SK-N-SH treated with all-trans-retinoic acid at 6 μM for 48 hours (cell line): ENCODE measurements at regions not wholly inside any gene's neighbourhood (a gene's known extent, or its start where the extent isn't known, plus 50 kb on each side); places are given as distances from the start of the nearest gene placed in this dataset.

ENCODE experiments used
- ATAC-seq: fragments of 200-7000 bp; cut with Tn5 transposase; 3 replicates; pipeline ENCODE4 v1.9.1; 2020; ENCODE audit warnings: mild to moderate bottlenecking, moderate library complexity
- ARNTL ChIP-seq: fragments of 450-650 bp; formaldehyde crosslinking; IDR thresholded peaks from 2 replicates; pipeline ENCODE4 v1.5.0; 2020; ENCODE audit warnings: low read depth, mild to moderate bottlenecking, moderate library complexity, borderline replicate concordance
- BACH2 ChIP-seq: fragments of 250-450 bp; sonication (Bioruptor Pico); IDR thresholded peaks from 2 replicates; pipeline ENCODE4 v1.9.0; 2021; ENCODE audit warnings: mild to moderate bottlenecking, borderline replicate concordance
- CSDC2 ChIP-seq: fragments of 250-450 bp; sonication (Bioruptor Pico); IDR thresholded peaks from 2 replicates; pipeline ENCODE4 v1.5.0; 2020; ENCODE audit warnings: mild to moderate bottlenecking, moderate library complexity
- GLIS3 ChIP-seq: fragments of 250-450 bp; sonication (Bioruptor Pico); IDR thresholded peaks from 2 replicates; pipeline ENCODE4 v1.5.0; 2020; ENCODE audit warnings: mild to moderate bottlenecking, moderate library complexity
- ISL1 ChIP-seq: fragments of 250-450 bp; sonication (Bioruptor Pico); IDR thresholded peaks from 2 replicates; pipeline ENCODE4 v2.1.2; 2022; ENCODE audit warnings: mild to moderate bottlenecking, moderate library complexity
- OSR1 ChIP-seq: fragments of 250-450 bp; sonication (Bioruptor Pico); IDR thresholded peaks from 2 replicates; pipeline ENCODE4 v1.8.0; 2022; ENCODE audit warnings: moderate library complexity, mild to moderate bottlenecking, inconsistent platforms
- PPARA ChIP-seq: fragments of 250-450 bp; sonication (Bioruptor Pico); IDR thresholded peaks from 2 replicates; pipeline ENCODE4 v1.5.0; 2020; ENCODE audit warnings: mild to moderate bottlenecking, borderline replicate concordance
- RARB ChIP-seq: fragments of 250-450 bp; sonication (Bioruptor Pico); IDR thresholded peaks from 2 replicates; pipeline ENCODE4 v1.8.0; 2021; ENCODE audit warnings: mild to moderate bottlenecking, moderate library complexity
- SNAI2 ChIP-seq: fragments of 250-450 bp; sonication (Bioruptor Pico); IDR thresholded peaks from 2 replicates; pipeline ENCODE4 v1.5.0; 2020; ENCODE audit warnings: mild to moderate bottlenecking, moderate library complexity
- TOX ChIP-seq: fragments of 250-450 bp; sonication (Bioruptor Pico); IDR thresholded peaks from 2 replicates; pipeline ENCODE4 v1.8.0; 2021; ENCODE audit warnings: mild to moderate bottlenecking, moderate library complexity, borderline replicate concordance
- ZC3H10 ChIP-seq: fragments of 250-450 bp; sonication (Bioruptor Pico); IDR thresholded peaks from 2 replicates; pipeline ENCODE4 v1.5.1; 2021; ENCODE audit warnings: mild to moderate bottlenecking, moderate library complexity
- ZFP3 ChIP-seq: fragments of 250-450 bp; sonication (Bioruptor Pico); IDR thresholded peaks from 2 replicates; pipeline ENCODE4 v1.5.0; 2020; ENCODE audit warnings: mild to moderate bottlenecking, moderate library complexity
- ZNF8 ChIP-seq: fragments of 450-650 bp; formaldehyde crosslinking; IDR thresholded peaks from 2 replicates; pipeline ENCODE4 v1.5.0; 2020; ENCODE audit warnings: mild to moderate bottlenecking, moderate library complexity
- TF ChIP-seq, protein P1 (sequence below): fragments of 250-450 bp; sonication (Bioruptor Pico); IDR thresholded peaks from 2 replicates; pipeline ENCODE4 v1.5.1; 2020; ENCODE audit warnings: low read depth, mild to moderate bottlenecking, moderate library complexity
- TF ChIP-seq, protein P2 (sequence below): fragments of 250-450 bp; sonication (Bioruptor Pico); IDR thresholded peaks from 2 replicates; pipeline ENCODE4 v1.8.0; 2021; ENCODE audit warnings: low read depth, mild to moderate bottlenecking, moderate library complexity, borderline replicate concordance
- TF ChIP-seq, protein P3 (sequence below): fragments of 250-450 bp; sonication (Bioruptor Pico); IDR thresholded peaks from 2 replicates; pipeline ENCODE4 v1.5.0; 2020; ENCODE audit warnings: mild to moderate bottlenecking, moderate library complexity
- TF ChIP-seq, protein P4 (sequence below): fragments of 250-450 bp; sonication (Bioruptor Pico); IDR thresholded peaks from 2 replicates; pipeline ENCODE4 v1.5.1; 2021; ENCODE audit warnings: mild to moderate bottlenecking, moderate library complexity

DNA sequence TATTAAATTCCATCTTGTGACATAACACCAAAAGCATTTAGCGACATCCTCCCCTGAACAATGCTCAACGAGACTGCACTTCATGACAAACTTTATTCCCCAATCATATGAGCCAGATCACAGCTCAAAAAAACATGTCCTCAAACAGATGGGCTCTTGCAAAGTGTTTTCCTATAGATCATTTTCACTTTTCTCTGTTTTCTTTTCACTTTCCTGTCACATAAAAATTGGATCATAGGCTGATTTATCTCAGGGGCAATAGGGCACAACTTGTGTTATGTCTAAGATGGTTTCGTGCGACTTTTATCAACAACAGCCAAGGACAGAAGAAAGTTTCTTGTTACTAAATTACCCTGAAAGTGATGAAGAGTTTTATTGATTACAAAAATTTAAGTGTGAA lies 206.1 kb downstream of the WDR11 start:
- TF ChIP-seq, protein P1, sequence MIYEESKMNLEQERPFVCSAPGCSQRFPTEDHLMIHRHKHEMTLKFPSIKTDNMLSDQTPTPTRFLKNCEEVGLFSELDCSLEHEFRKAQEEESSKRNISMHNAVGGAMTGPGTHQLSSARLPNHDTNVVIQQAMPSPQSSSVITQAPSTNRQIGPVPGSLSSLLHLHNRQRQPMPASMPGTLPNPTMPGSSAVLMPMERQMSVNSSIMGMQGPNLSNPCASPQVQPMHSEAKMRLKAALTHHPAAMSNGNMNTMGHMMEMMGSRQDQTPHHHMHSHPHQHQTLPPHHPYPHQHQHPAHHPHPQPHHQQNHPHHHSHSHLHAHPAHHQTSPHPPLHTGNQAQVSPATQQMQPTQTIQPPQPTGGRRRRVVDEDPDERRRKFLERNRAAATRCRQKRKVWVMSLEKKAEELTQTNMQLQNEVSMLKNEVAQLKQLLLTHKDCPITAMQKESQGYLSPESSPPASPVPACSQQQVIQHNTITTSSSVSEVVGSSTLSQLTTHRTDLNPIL (CRISPR knock-in tag): no peak
- TF ChIP-seq ISL1 (CRISPR knock-in tag): peak; percentile 45
- ATAC-seq: no peak

DNA sequence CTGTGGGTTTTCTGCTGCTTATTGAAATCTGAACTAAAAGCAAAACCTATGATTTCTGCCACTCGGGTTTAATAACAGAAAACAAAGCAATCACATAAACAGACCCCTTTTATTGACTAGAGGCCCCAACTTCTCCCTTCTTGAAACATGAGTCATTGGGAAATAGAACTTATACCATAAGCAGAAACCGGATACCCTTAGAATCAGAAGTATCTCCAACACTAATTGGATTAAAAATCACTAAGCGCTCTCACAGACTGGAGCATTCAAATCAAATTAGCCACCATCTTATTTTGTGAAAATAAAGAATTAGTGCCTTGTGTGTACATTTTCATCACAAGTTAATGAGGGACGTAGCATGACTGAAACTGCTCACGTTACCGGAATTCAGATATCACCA lies 206.9 kb downstream of the WDR11 start:
- TF ChIP-seq RARB: no peak
- TF ChIP-seq PPARA: no peak
- TF ChIP-seq CSDC2 (CRISPR knock-in tag): no peak
- TF ChIP-seq, protein P1 (CRISPR knock-in tag): peak; percentile 17; the same call in 1 of the 2 replicates
- no peak for TF ChIP-seq ARNTL (CRISPR knock-in tag)
- 0 out of 2 replicates have a peak, but pooled peaks have one; percentile 21 for TF ChIP-seq SNAI2
- no peak for TF ChIP-seq GLIS3 (CRISPR knock-in tag)
- peak; percentile 76 for TF ChIP-seq ISL1 (CRISPR knock-in tag)
- ATAC-seq: no peak

DNA sequence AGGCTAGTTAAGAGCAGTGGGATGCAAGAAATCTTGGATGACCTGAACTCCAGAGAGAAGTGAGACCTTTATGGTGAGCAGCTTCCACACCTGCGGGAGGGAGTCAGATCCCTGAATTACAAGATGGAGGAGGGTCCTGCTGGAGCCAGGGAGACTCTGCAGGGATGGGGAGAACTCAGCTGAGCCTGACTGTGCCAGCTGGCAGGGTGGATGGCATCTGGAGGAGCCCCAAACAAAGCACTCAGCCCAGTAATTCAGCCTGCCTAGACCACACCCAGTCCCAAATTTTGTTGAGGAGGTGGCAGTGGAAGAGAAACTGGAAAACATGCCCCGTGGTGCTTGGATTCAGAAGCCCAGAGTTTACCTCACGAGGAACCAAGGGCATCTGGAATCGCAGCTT lies 208.2 kb downstream of the WDR11 start:
- no peak for TF ChIP-seq PPARA
- TF ChIP-seq OSR1 (CRISPR knock-in tag): no peak
- no peak for TF ChIP-seq ISL1 (CRISPR knock-in tag)
- ATAC-seq: no peak

DNA sequence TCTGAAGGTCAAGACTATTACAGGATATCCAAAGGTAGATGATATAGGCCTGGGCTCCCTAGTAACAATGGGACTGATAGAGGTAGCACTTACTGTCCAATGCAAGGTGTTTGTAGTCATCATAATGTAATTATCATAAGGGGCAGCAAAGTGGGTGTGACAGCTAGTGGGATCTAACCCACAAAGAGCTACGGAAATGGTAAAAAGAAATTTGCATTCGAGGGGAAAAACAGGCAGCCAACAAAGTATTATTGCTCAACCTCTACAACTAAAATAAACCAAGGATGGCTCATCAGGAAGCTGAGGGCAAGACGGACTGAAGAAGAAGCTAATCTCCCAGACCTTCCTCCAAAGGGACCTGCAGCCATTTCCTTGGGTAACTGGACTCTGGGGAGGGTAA lies 211.0 kb downstream of the WDR11 start:
- no peak for ATAC-seq
- TF ChIP-seq TOX (CRISPR knock-in tag) (no peak), BACH2 (no peak), CSDC2 (CRISPR knock-in tag) (no peak), SNAI2 (no peak)
- TF ChIP-seq, protein P2, sequence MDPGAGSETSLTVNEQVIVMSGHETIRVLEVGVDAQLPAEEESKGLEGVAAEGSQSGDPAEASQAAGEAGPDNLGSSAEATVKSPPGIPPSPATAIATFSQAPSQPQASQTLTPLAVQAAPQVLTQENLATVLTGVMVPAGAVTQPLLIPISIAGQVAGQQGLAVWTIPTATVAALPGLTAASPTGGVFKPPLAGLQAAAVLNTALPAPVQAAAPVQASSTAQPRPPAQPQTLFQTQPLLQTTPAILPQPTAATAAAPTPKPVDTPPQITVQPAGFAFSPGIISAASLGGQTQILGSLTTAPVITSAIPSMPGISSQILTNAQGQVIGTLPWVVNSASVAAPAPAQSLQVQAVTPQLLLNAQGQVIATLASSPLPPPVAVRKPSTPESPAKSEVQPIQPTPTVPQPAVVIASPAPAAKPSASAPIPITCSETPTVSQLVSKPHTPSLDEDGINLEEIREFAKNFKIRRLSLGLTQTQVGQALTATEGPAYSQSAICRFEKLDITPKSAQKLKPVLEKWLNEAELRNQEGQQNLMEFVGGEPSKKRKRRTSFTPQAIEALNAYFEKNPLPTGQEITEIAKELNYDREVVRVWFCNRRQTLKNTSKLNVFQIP (CRISPR knock-in tag): no peak
- TF ChIP-seq, all 23 proteins: peak for 0

DNA sequence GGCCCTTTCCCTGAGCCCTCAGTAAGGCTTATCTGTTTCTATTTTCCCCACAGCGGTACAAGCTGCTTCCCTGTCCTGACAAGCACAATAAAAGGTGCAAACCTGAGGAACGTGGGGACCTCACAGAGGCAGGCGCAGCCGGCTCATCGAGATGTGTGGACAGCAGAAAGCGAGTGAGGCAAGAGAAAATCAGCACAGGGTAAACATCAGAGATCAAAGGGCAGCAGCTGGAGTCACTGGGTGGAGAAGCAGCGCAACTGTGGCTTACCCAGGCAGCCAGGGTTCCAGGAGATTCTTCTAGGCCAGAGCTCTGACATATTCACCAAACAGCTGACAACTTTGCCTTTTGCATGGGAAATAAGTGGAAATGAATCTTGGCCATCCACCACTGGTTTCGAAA lies 212.6 kb downstream of the WDR11 start:
- no peak for ATAC-seq

DNA sequence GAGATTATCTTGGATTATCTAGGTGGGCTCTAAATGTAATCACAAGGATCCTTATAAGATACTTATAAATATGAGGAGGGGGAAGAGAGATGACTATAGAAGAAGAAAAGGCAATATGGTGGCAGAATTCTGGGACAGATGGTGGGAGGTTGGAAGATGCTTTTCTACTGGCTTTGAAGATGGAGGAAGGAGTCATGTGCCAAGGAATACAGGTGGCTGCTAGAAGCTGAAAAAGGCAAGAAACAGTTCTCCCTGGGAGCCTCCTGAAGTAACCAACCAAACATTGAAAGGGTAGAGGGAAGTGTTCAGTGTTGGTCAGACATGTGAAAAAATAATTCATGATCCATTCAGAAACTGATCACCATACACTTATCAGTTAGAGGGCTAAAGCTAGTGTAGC lies 213.3 kb downstream of the WDR11 start:
- TF ChIP-seq, protein P3, sequence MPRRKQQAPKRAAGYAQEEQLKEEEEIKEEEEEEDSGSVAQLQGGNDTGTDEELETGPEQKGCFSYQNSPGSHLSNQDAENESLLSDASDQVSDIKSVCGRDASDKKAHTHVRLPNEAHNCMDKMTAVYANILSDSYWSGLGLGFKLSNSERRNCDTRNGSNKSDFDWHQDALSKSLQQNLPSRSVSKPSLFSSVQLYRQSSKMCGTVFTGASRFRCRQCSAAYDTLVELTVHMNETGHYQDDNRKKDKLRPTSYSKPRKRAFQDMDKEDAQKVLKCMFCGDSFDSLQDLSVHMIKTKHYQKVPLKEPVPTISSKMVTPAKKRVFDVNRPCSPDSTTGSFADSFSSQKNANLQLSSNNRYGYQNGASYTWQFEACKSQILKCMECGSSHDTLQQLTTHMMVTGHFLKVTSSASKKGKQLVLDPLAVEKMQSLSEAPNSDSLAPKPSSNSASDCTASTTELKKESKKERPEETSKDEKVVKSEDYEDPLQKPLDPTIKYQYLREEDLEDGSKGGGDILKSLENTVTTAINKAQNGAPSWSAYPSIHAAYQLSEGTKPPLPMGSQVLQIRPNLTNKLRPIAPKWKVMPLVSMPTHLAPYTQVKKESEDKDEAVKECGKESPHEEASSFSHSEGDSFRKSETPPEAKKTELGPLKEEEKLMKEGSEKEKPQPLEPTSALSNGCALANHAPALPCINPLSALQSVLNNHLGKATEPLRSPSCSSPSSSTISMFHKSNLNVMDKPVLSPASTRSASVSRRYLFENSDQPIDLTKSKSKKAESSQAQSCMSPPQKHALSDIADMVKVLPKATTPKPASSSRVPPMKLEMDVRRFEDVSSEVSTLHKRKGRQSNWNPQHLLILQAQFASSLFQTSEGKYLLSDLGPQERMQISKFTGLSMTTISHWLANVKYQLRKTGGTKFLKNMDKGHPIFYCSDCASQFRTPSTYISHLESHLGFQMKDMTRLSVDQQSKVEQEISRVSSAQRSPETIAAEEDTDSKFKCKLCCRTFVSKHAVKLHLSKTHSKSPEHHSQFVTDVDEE (CRISPR knock-in tag): no peak
- TF ChIP-seq, all 23 proteins: peak for 0
- ATAC-seq: no peak

More for the DNA sequence above, 212.6 kb downstream of the WDR11 start:
- TF ChIP-seq, protein P1 (CRISPR knock-in tag): no peak
- no peak for TF ChIP-seq SNAI2
- TF ChIP-seq ZFP3: no peak
- no peak for TF ChIP-seq ZC3H10 (CRISPR knock-in tag)
- TF ChIP-seq, protein P4, sequence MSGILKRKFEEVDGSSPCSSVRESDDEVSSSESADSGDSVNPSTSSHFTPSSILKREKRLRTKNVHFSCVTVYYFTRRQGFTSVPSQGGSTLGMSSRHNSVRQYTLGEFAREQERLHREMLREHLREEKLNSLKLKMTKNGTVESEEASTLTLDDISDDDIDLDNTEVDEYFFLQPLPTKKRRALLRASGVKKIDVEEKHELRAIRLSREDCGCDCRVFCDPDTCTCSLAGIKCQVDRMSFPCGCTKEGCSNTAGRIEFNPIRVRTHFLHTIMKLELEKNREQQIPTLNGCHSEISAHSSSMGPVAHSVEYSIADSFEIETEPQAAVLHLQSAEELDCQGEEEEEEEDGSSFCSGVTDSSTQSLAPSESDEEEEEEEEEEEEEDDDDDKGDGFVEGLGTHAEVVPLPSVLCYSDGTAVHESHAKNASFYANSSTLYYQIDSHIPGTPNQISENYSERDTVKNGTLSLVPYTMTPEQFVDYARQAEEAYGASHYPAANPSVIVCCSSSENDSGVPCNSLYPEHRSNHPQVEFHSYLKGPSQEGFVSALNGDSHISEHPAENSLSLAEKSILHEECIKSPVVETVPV (CRISPR knock-in tag): no peak
- no peak for TF ChIP-seq CSDC2 (CRISPR knock-in tag)
- no peak for TF ChIP-seq ZNF8 (CRISPR knock-in tag)
- TF ChIP-seq, all 23 proteins: peak for 0
